Gastrocnemius medialis (tissue), 4 donors: ENCODE measurements at regions not wholly inside any gene's neighbourhood (a gene's known extent, or its start where the extent isn't known, plus 50 kb on each side); places are given as distances from the start of the nearest gene placed in this dataset.

Experiments used
- POLR2A ChIP-seq, 2 donors: fragments of 450-650 bp; IDR thresholded peaks; one replicate each; pipeline ENCODE4 v1.6.1; 2017; ENCODE audit warnings: antibody characterized with exemption in 2 of 2, mild to moderate bottlenecking in 2 of 2, moderate library complexity in 2 of 2
- TF ChIP-seq, protein P1 (sequence below), 5 experiments: fragments of 450-650 bp in 3 of 5; fragments of 200-600 bp in 2 of 5; sonication (generic) in 2 of 5; IDR thresholded peaks in 4 of 5; conservative IDR thresholded peaks in 1 of 5; 1 replicate in 4 of 5; 2 replicates in 1 of 5; pipeline ENCODE4 v1.5.1; 2016 to 2019; ENCODE audit warnings: antibody characterized with exemption in 5 of 5, mild to moderate bottlenecking in 3 of 5, moderate library complexity in 3 of 5

- TF ChIP-seq, protein P1, sequence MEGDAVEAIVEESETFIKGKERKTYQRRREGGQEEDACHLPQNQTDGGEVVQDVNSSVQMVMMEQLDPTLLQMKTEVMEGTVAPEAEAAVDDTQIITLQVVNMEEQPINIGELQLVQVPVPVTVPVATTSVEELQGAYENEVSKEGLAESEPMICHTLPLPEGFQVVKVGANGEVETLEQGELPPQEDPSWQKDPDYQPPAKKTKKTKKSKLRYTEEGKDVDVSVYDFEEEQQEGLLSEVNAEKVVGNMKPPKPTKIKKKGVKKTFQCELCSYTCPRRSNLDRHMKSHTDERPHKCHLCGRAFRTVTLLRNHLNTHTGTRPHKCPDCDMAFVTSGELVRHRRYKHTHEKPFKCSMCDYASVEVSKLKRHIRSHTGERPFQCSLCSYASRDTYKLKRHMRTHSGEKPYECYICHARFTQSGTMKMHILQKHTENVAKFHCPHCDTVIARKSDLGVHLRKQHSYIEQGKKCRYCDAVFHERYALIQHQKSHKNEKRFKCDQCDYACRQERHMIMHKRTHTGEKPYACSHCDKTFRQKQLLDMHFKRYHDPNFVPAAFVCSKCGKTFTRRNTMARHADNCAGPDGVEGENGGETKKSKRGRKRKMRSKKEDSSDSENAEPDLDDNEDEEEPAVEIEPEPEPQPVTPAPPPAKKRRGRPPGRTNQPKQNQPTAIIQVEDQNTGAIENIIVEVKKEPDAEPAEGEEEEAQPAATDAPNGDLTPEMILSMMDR (IDR thresholded peaks at IDR 0.05 in 4 of 5, conservative IDR thresholded peaks at IDR 0.05 in 1 of 5) = no peak
- TF ChIP-seq POLR2A (IDR thresholded peaks at IDR 0.05) = no peak
Observed at GRCh38 chr9:108664309-108665255, 191.2 kb downstream of the ACTL7B start.
